HCT116 (cell line): ENCODE measurements at regions not wholly inside any gene's neighbourhood (a gene's known extent, or its start where the extent isn't known, plus 50 kb on each side); places are given as distances from the start of the nearest gene placed in this dataset.

Experiments used
- EZH2 ChIP-seq: fragments of 200-600 bp; sonication (generic); IDR thresholded peaks from 2 replicates; pipeline ENCODE4 v1.6.1; 2017; ENCODE audit warnings: antibody characterized with exemption, mixed run types
- EZH2phosphoT487 ChIP-seq: fragments of 200-600 bp; IDR thresholded peaks from 2 replicates; pipeline ENCODE4 v1.6.1; 2018; ENCODE audit warnings: antibody characterized with exemption, borderline replicate concordance
- POLR2A ChIP-seq: IDR thresholded peaks from 2 replicates; pipeline ENCODE4 v1.7.0; 2011; ENCODE audit warnings: borderline replicate concordance; ENCODE audit not compliant: insufficient read depth, insufficient read length; ENCODE audit errors: extremely low read depth
- POLR2AphosphoS5 ChIP-seq: IDR thresholded peaks from 2 replicates; pipeline ENCODE4 v1.6.1; 2011; ENCODE audit warnings: mild to moderate bottlenecking, low read depth, low read length, moderate library complexity
- ZNF274 ChIP-seq: fragments of 200-500 bp; sonication (Bioruptor generic); IDR thresholded peaks from 2 replicates; pipeline ENCODE4 v1.6.1; 2014; ENCODE audit warnings: mild to moderate bottlenecking, low read depth, low read length, inconsistent platforms
- TF ChIP-seq, protein P1 (sequence below), 3 experiments: fragments of 200-600 bp in 1 of 3; sonication (generic) in 1 of 3; IDR thresholded peaks in 2 of 3; conservative IDR thresholded peaks in 1 of 3; 2 replicates each; pipeline ENCODE4 v1.5.1; 2012 to 2017; ENCODE audit warnings: low read depth in 2 of 3, low read length in 2 of 3, antibody characterized with exemption in 1 of 3, borderline replicate concordance in 1 of 3, control low read depth in 1 of 3, mild to moderate bottlenecking in 1 of 3, mixed read lengths in 1 of 3, mixed run types in 1 of 3, moderate library complexity in 1 of 3; ENCODE audit not compliant: insufficient read depth in 1 of 3

DNA sequence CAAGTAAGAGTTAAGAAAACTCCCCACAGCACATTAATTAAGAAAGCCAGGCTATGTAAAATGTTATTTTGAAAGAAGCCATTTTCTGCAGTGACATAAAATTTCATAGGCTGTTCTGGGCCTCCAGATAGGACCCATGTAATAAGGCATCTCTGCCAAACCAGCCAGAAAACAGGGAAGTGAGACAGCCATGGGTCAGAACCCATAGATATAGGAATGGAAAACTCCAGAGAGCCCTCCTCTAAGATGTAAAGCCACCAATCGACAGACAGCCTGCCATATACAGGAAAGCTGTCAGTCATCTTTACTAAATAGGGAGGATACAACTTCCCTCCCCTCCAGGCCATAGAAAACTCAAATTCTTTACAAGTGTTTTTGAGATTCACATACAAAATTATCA is 493.3 kb downstream of the COG6 start:
- TF ChIP-seq POLR2AphosphoS5 (no peak), EZH2 (no peak), ZNF274 (no peak), EZH2phosphoT487 (no peak), POLR2A (no peak)
- TF ChIP-seq, protein P1, sequence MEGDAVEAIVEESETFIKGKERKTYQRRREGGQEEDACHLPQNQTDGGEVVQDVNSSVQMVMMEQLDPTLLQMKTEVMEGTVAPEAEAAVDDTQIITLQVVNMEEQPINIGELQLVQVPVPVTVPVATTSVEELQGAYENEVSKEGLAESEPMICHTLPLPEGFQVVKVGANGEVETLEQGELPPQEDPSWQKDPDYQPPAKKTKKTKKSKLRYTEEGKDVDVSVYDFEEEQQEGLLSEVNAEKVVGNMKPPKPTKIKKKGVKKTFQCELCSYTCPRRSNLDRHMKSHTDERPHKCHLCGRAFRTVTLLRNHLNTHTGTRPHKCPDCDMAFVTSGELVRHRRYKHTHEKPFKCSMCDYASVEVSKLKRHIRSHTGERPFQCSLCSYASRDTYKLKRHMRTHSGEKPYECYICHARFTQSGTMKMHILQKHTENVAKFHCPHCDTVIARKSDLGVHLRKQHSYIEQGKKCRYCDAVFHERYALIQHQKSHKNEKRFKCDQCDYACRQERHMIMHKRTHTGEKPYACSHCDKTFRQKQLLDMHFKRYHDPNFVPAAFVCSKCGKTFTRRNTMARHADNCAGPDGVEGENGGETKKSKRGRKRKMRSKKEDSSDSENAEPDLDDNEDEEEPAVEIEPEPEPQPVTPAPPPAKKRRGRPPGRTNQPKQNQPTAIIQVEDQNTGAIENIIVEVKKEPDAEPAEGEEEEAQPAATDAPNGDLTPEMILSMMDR (IDR thresholded peaks at IDR 0.05 in 2 of 3, conservative IDR thresholded peaks at IDR 0.05 in 1 of 3; ENCODE audit: borderline replicate concordance in 1 of 3, insufficient read depth in 1 of 3, low read depth in 2 of 3, low read length in 2 of 3), result no peak
